RPMI7951 (cell line): ENCODE measurements at regions not wholly inside any gene's neighbourhood (a gene's known extent, or its start where the extent isn't known, plus 50 kb on each side); places are given as distances from the start of the nearest gene placed in this dataset.
A peak's percentile ranks its signal among the peaks of the same experiment; 100 is the strongest.
"Not testable (repeated sequence)": the region's sequence is repeated elsewhere in the genome, so short reads cannot be mapped to it uniquely, and the experiment has no call there.

Source experiments
- DNase-seq: peaks from one replicate; pipeline ENCODE4 v3.0.0-alpha.2; 2012; ENCODE audit warnings: low read depth

DNA sequence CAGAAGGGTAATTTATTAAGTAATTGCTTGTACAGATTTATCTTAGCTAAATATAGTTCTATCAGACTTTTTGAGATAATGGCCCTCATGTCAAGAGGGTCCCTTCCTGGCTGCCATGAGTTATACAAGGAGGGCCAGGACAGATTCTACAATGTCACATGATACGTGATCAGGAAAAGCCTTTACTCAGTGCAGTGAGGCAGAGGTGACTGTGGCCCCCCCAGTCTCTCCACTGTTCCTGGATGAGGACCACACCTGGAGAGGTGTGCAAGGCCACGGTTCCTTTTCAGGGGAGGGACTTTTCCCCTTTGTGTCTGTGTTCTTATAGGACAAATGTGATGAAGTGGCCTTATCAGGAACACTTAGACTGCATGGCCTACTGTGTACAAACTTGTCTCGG lies 54.3 kb upstream of the LRCH1 start:
- no peak for DNase-seq

DNA sequence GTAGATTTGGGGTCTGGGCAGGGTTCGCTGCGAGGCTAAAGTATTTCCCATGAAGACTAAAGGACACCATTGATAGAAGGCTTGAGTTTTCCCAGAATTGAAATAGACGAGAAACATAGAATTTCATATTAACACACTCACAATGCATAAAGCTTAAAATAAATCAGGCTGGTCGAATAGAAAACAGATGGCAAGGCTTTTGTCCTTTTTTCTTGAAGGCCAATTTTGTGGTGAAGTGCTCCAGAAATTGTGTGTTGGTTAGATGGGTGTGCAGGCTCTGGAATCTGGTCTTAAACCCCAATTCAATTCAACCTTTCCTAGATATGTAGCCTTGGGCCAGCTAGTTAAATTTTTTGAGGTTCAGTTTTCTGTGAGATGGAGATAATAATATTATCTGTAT lies 56.9 kb upstream of the LRCH1 start:
- DNase-seq: peak; percentile 10

DNA sequence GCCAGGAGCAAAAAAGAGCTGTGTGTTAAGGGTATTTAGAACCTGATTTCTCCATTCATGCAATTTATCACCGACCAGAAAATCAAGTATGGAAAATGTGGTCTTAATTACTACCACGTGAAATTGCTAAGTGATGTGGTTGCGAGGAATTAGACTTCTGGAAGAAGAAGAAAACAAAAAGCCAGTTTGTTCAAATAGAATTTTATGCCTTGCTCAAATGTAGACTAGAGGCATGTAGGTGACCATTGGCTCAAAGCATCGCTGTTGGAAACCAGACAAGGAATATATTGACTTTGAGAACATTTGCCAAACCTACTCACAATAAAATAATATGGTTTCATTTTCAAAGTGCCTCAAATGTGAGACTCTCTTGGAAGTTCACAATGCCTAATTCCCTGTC lies 57.3 kb upstream of the LRCH1 start:
- peak; percentile 42 for DNase-seq

DNA sequence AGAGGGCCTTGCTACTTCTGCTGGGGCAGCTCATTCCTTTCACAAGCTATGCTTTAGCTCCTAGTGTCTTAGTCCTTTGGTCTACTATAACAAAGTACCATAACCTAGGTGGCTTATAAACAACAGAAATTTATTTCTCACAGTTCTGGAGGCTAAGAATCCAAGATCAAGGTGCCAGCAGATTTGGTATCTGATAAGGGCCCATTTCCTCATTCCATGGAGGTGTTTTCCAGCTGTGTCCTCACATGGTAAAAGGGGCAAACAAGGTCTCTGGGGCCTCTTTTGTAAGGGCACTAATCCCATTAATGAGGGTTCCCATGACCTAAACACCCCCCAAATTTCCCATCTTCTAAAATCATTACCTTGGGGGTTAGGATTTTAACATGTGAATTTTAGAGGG lies 57.9 kb upstream of the LRCH1 start:
- no peak for DNase-seq

DNA sequence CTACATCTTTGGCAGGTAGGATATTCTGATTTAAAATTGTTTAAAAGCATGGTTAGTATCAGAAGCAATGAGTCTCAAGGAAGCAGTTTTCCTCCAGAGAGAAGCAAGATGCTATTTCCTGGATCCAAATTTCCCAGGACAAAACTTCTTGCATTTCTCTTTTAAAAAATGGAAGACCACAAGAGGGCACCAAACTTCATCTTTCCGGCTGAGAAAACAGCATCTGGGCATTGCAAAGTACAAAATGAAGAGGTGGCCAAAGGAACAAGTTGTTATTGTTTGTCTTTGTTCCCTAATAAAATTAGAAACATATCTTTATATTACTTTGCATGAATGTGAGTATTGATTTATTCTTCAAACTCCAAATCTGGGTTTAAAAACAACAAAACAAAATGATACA lies 60.0 kb upstream of the LRCH1 start:
- peak; percentile 35 for DNase-seq

DNA sequence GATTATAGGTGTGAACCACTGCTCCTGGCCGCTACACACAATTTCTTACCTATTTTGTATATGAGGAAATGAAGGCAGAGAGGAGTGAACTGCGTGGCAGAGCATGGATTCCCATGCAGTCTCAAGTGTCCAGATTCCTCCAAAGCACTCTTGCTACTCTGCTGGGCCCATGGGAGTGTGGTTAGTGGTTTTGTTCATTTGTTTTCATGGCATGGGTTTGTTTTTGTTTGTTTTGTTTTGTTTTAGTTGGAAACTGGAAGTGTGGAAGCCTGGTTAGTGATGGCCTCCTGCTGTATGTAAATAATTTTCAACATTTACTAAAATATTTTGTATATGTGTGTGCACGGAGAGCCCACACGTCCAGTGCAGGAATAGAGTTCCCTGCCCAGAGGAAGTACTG lies 61.3 kb upstream of the LRCH1 start:
- no peak for DNase-seq

DNA sequence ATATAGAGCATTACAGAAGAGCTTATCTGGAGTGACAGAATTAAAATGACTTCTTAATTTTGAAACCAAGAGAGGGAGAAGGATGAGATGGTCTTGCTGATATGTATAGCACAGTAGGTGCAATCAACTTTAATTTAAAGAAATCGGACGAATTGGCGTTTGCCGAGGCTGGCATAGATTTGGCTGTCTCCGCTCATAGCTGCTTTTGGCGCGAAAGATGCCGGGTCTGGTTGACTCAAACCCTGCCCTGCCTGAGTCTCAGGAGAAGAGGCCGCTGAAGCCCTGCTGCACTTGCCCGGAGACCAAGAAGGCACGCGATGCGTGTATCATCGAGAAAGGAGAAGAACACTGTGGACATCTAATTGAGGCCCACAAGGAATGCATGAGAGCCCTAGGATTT lies 62.3 kb upstream of the LRCH1 start:
- not testable (repeated sequence) for DNase-seq

DNA sequence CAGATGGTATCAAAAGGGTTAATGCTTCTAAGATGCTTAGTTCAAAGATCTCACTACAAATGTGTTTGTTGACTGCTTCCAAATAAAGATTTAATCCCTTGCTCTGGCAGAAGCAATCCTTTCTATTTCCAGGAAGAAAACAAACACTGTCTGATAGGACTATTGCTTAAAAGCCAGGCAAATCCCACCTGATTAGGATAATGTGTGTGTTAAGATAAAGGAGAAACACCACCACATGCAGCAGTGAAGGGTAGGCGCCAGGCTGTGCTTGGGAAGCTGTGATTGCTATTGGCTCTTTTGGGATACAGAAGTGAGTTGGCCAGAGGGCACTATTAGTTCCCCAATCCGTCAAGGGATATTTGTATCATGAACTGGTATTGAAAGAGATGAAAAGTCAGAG lies 62.8 kb upstream of the LRCH1 start:
- DNase-seq: no peak

DNA sequence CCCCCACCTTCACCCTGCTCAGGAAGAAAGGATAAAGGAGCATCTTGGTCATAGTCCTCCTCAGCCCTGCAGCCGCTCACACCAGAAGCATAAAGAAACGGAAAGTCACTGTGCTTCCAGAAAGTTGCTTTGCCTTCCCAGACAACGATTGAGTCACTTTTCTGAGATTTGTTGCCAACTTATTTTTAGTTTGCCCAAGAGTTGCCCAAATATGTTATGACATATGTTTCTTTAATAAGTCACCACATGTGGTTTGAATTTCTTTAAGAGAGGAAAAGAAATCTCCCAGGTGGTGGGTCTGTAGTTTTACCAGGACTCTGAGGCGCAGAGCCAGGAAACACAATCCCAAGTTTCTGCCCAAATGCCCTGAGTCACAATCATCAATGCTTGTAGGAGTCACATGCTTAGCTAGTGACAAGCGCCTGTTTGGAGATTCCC lies 63.4 kb upstream of the LRCH1 start:
- DNase-seq: peak; percentile 87

DNA sequence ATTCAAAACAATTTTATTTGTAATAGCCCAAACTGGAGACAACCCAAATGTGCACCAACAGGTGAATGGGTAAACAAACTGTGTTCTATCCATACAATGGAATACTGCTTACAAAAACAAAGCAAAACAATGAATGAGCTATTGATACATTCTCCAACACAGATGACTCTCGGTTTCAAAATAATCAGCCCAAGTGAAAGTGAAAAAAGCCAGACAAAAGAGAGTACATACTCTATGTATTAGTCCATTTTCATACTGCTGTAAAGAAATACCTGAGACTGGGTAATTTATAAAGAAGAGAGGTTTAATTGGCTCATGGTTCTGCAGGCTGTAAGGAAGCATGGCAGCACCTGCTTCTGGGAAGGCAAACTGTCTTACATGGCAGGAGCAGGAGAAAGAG lies 65.2 kb upstream of the LRCH1 start:
- no peak for DNase-seq

DNA sequence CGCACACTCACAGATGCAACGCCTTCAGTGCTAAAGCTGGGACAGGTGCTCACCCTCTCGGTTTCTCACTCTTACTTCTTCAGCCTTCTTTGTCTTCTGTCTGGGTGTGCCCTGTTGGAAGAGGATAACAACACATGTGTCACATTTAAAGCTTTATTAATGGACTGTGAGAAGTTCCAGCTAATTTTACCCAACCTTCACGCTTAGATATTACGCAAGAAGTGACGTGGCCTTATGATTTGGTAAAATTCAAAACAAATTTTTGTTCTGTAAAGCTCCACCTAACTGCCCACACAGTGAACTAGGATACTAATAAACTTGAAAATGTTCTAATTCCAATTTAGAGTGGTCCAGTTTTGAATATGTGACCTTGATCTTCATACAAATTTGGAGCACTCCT lies 66.7 kb upstream of the LRCH1 start:
- DNase-seq: no peak

DNA sequence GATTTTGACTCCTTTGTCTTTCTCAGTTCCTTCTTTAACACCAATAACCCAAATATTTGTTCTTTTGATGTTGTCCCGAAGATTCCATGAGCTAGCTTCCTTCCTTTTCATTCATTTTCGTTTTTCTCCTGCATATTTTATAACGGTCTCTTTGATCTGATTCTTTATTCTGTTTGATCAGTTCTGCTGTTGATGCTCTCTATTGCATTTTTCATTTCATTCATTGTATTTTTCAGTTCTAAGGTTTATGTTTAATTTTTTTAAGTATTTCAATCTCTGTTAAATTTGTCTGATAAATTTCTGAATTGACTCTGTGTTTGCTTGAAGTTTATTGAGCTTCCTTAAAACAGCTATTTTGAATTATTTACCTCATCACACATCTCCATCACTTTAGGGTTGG lies 68.4 kb upstream of the LRCH1 start:
- DNase-seq: no peak

DNA sequence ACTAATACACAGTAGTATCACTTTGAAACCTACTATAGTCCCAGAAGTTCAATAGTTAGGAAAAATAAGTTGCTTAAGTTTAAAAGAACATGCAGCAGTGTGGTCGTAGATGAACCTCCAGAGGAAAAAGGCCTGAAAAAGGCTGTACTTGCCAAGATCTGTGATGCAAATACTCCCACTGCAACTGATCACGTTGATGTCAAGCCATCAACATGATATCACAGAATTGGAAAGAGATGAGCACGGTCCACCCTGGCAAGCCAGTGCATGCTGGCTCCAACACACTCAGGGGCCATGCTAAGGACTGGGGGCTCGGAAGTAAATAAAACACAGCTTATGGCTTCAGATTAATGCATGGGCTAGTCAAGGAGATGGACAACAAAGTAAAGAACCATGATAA lies 71.8 kb upstream of the LRCH1 start:
- DNase-seq: no peak

DNA sequence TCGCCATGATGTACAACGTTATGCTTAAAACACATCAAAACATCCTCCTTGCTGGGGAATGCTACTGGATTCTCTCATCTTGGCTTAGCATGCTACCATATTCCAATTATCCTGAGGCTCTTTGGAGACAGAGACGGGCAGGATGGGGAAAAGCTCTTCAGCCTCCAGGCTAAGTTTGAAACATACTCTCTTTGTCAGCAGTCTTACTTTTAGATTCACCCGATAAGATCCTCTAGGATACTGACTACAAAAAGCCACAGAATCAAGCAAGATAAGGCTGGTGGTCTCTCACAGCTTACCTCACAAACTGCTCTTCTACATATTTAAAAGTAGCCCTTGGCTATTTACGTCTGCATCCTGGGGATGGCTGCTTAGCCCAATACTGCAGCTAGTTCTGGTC lies 72.8 kb upstream of the LRCH1 start:
- DNase-seq: peak; percentile 13

DNA sequence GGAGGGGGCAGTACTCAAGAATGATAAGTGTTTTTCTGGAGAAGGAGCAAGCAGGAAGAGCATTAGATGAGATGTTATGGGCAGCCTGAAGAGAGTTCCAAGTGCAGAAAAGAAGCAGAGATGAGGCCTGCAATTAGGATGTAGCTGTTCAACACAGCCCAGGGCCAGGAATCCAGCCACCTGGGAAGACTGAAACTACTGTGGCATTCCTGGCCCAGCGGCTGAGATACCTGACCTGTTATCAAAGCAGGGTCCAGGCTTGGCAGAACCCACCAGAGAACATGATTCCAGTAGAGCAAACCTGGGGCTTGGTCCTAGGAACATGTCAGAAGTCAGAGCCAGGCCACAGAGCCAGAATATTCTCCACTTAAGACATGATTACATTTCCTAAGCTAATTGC lies 73.3 kb upstream of the LRCH1 start:
- DNase-seq: no peak

DNA sequence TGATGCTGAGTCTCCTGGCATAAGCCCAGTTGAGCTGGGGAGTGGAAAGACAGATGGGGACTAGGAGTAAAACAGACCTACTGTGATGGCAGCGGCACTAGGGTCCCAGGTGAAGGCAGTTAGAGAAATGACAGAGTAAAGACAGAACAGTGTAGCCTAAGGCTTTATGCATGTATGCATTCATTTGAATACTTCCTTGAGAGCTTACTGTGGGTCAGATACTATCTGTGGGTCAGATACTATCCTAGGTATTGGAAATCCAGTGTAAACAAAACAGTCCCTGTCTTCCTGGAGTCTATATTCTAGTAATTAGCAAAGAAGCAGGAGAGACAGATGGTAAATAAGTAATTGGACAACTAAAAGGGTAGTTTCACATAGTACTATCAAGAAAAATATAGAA lies 73.7 kb upstream of the LRCH1 start:
- DNase-seq: no peak

DNA sequence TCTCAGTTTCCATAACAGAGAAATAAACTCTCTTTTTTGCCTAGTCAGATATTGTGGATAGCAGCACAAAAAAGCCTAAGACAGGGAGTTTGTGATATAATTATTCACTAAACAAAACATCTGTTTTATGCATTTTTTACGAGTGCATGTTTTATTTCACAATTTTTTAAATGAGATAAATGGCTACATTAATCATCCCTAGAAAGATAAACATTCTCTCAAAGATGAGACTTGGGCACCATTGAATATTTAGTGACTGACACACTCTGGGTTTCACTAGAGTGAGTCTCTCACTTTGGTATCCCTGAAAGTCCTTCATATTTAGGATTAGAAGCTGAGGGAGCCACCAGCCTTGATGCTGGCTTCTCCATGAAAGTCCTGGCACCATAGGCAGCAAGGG lies 74.3 kb upstream of the LRCH1 start:
- no peak for DNase-seq

DNA sequence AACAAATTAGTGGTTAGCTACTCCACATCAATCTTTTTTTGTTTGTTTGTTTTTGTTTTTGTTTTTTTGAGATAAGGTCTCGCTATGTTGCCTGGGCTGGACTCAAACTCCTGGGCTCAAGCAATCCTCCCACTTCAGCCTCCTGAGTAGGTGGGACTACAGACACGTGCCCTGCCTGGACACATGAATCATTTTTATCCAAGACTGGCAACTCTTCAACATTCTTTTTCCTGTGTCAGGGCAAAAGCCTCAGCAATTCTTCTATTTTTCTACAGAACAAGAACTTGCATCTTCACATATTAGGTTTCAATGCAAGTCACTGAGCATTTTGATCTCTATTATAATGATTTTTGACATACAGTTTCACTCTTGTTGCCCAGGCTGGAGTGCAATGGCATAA lies 76.8 kb upstream of the LRCH1 start:
- peak; percentile 12 for DNase-seq

DNA sequence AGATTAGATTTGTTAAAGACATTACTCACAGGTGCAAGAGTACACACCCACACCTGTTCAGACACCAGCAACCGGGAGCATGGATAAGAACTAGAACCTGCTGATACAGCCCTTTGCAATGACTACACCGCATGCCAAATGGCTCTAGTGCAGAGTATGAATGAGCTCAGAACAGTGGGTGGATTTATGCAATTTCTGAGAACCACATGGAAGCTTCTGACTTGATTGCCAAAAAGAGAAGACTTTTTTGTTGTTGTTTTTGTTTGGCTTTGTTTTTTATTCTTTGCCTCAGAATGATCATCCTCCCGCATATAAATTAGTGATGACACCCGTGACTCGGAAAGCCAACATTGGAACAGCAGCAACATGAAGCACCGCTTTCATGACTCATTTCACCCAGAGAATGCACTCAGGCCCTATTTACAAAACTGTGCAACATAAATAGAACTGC lies 77.4 kb upstream of the LRCH1 start:
- DNase-seq: peak; percentile 53

DNA sequence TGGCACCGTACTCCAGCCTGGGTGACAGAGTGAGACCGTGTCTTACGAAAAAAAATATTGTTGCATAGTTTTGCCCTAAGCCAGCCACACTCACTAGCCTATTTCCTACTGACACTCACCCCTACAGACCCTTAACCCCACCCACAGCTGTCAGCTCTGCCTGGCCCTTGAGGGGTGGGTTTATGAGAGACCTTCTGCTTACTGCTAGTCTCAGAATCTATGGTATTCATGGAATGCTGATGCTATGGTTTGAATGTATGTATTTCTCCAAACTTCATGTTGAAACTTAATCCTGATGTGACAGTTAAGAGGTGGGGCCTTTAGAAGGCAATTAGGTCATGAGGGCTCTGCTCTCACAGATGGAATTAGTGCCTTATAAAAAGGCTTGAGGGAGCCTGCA lies 79.2 kb upstream of the LRCH1 start:
- DNase-seq: no peak

DNA sequence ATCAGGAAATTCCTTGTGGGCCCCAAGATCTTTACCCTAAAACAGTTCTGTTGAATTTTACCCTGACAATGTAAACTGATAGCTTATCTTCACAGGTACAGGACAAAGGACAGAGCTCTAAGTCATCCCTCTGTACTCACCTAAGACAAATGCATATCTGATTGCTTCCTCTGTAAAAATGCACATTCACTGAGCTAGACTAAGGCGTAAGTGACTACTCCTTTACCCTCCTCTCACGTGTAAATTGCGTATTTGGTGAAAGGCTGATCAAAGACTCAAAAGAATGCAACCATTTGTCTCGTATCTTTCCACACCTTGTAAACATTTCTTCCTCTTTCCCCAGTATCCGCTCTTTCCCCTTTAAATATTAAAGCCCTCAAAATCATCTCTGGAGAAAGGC lies 80.6 kb upstream of the LRCH1 start:
- DNase-seq: no peak

DNA sequence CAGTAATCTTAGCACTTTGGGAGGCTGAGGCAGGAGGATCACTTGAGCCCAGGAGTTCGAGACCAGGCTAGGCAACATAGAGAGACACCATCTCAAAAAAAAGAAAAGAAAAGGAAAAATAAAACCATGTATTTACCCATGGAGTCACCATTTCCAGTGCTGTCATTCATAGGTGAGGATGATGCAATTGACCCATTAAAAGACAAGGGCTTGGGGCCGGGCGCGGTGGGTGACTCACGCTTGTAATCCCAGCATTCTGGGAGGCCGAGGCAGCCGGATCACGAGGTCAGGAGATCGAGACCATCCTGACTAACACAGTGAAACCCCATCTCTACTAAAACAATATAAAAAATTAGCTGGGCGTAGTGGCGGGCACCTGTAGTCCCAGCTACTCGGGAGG lies 82.6 kb upstream of the RUBCNL start:
- DNase-seq: peak; percentile 49

DNA sequence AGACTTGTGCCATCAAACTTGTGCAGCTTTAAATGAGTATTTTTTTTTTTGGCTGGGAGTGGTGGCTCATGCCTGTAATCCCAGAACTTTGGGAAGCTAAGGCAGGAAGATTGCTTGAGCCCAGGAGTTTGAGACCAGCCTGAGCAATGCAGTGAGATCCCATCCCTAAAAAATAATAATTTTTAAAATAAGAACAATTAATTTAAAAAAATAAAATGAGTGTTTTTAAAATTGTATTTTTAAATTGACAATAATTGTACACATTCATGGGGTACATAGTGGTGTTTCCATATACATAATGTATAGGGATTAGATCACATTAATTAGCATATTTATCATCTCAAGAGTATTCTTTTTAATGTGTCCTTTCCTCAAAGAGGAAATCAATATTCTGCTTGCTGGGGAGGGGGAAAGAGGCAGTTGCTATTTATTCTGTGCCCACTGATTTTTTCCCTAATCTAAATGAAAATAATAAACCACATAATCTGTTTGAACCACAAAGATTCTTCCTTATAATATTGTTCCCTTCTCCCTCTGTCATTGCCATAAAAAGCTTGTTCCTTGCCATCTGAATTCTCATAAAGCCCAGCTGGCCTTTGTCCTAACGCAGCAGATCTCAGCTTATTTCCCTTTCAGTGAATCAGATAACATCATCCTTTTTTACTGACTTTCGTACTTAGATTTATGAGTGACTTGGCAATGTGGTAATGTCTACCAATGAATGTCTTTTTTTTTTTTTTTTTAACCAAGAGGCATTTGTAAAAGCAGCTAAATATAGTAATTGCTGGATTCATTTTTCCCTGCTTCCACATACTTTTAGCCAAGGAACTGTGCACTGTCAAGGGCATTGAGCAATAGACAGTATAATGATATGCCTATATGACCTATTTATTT lies 81.8 kb upstream of the RUBCNL start:
- peak; percentile 72 for DNase-seq

DNA sequence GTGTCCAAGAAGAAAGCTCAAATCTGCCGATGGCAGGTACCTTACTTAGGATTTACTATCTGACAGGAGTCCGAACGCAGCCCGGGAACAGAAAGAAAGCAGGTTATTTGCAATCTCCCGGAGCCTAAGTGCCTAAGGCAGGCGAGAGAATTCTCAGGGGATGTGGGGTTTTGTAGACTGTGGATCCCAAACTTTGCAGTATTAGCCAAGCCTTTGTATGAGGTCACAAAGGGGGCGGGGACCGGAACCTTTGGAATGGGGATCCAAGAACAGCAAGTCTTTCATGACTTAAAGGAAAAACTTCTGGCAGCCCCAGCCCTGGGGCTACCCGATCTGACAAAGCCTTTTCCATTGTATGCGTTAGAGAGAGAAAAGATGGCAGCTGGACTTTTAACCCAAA lies 80.6 kb upstream of the RUBCNL start:
- DNase-seq: peak; percentile 65
